ENCODE measurements at regions not wholly inside any gene's neighbourhood (a gene's known extent, or its start where the extent isn't known, plus 50 kb on each side); places are given as distances from the start of the nearest gene placed in this dataset.
"Not testable (repeated sequence)": the region's sequence is repeated elsewhere in the genome, so short reads cannot be mapped to it uniquely, and the experiment has no call there.

- DNase-seq = no peak
- intact Hi-C loops (cut with DNase I) = no loop called here
- WGBS, 2 donors = 80 to 89% methylated on average over 2 of the region's 2 CpGs
- Histone ChIP-seq H3K27ac (no peak overlapping the region), H3K9me3 (no peaks in the 10 kb centered on the region), H3K4me1 (no peaks in the 10 kb centered on the region), H3K36me3 (no peaks in the 10 kb centered on the region), H3K4me3 (replicated peaks in 1 of 3) (no peak overlapping the region), H3K27me3 (no peaks in the 10 kb centered on the region)
- TF ChIP-seq CTCF (IDR thresholded peaks at IDR 0.05) = no peak
- no peak for TF ChIP-seq POLR2A (IDR thresholded peaks at IDR 0.05)
These were observed 103.6 kb upstream of the BARHL2 start for GRCh38 chr1:90820745-90821144.

GRCh38 chr1:90817399-90817798 is 100.3 kb upstream of the BARHL2 start:
- DNase-seq = no peak
- Histone ChIP-seq H3K4me3 (replicated peaks in 1 of 3) (no peak overlapping the region), H3K9me3 (no peaks in the 10 kb centered on the region), H3K27ac (no peak overlapping the region), H3K4me1 (no peaks in the 10 kb centered on the region), H3K36me3 (no peaks in the 10 kb centered on the region), H3K27me3 (no peaks in the 10 kb centered on the region)
- TF ChIP-seq POLR2A (IDR thresholded peaks at IDR 0.05) (no peak), CTCF (IDR thresholded peaks at IDR 0.05) (no peak)
- WGBS, 2 donors = 80 to 85% methylated on average over 2 of the region's 3 CpGs
- intact Hi-C loops (cut with DNase I) = no loop called here

- 76 to 80% methylated on average over 6 of the region's 6 CpGs for WGBS, 2 donors
- H3K36me3 ChIP-seq; intact Hi-C loops (cut with DNase I); H3K27me3 ChIP-seq; H3K4me3 ChIP-seq (replicated peaks in 1 of 3); H3K27ac ChIP-seq; H3K4me1 ChIP-seq; H3K9me3 ChIP-seq; DNase-seq: not testable (repeated sequence)
These were observed 95.1 kb upstream of the BARHL2 start for GRCh38 chr1:90812237-90812636.

- H3K27ac ChIP-seq; intact Hi-C loops (cut with DNase I); H3K9me3 ChIP-seq; H3K4me3 ChIP-seq (replicated peaks in 1 of 3); H3K36me3 ChIP-seq; H3K4me1 ChIP-seq; H3K27me3 ChIP-seq; DNase-seq: not testable (repeated sequence)
- WGBS, 2 donors = 65 to 84% methylated on average over 5 of the region's 5 CpGs
These were observed 94.4 kb upstream of the BARHL2 start for GRCh38 chr1:90811444-90811950.

GRCh38 chr1:90810681-90811080 is 93.6 kb upstream of the BARHL2 start:
- TF ChIP-seq CTCF (IDR thresholded peaks at IDR 0.05) = no peak
- no peak for TF ChIP-seq POLR2A (IDR thresholded peaks at IDR 0.05)
- intact Hi-C loops (cut with DNase I) = no loop called here
- Histone ChIP-seq H3K27ac (no peak overlapping the region), H3K4me3 (replicated peaks in 1 of 3) (no peak overlapping the region), H3K4me1 (no peaks in the 10 kb centered on the region), H3K27me3 (no peaks in the 10 kb centered on the region), H3K9me3 (no peaks in the 10 kb centered on the region), H3K36me3 (no peaks in the 10 kb centered on the region)
- WGBS, 2 donors = 93 to 94% methylated on average over 6 of the region's 6 CpGs
- DNase-seq = no peak

- no peak for DNase-seq
- WGBS, 2 donors = 49 to 57% methylated on average over 3 of the region's 3 CpGs
- H3K4me3 ChIP-seq (replicated peaks in 1 of 3) = no peak overlapping the region
- H3K27ac ChIP-seq = no peak overlapping the region
- no peaks in the 10 kb centered on the region for H3K9me3 ChIP-seq
- TF ChIP-seq CTCF (IDR thresholded peaks at IDR 0.05) (no peak), POLR2A (IDR thresholded peaks at IDR 0.05) (no peak)
- H3K27me3 ChIP-seq = no peaks in the 10 kb centered on the region
- no peaks in the 10 kb centered on the region for H3K36me3 ChIP-seq
- intact Hi-C loops (cut with DNase I) = no loop called here
- H3K4me1 ChIP-seq = no peaks in the 10 kb centered on the region
These were observed 92.9 kb upstream of the BARHL2 start for GRCh38 chr1:90809996-90810395.

All from thyroid gland (tissue), 4 donors.